ENCODE measurements at regions not wholly inside any gene's neighbourhood (a gene's known extent, or its start where the extent isn't known, plus 50 kb on each side); places are given as distances from the start of the nearest gene placed in this dataset.

- TF ChIP-seq CTCF (IDR thresholded peaks at IDR 0.05; ENCODE audit: low read length) (no peak), EZH2 (IDR thresholded peaks at IDR 0.05; ENCODE audit: borderline replicate concordance, low read length) (no peak)
Measured at GRCh38 chr2:9076210-9076609, 72.7 kb upstream of the MBOAT2 start.
